GM12878 (cell line): ENCODE measurements at regions not wholly inside any gene's neighbourhood (a gene's known extent, or its start where the extent isn't known, plus 50 kb on each side); places are given as distances from the start of the nearest gene placed in this dataset.
A peak's percentile ranks its signal among the peaks of the same experiment; 100 is the strongest.
"Not testable (repeated sequence)": the region's sequence is repeated elsewhere in the genome, so short reads cannot be mapped to it uniquely, and the experiment has no call there.

Source experiments
- ATAC-seq: fragments of 200-7000 bp; cut with Tn5 transposase; 3 replicates; pipeline ENCODE4 v1.9.1; 2020; ENCODE audit warnings: mild to moderate bottlenecking, moderate library complexity
- BruUV-seq: library from RNA; stranded (reverse); fragments of 400-500 nt; replicated peaks from 2 replicates; lab custom pipeline; 2021; lab: Mats Ljungman, UMichigan
- CTCF ChIA-PET: fragments of 300-600 bp; sonication (Branson Sonifier 250); formaldehyde crosslinking; extraction: SDS; loops from one replicate; lab custom pipeline; 2021; ENCODE audit warnings: inconsistent platforms; lab: Yijun Ruan, JAX
- POLR2A ChIA-PET: fragments of 350-600 bp; formaldehyde crosslinking; extraction: SDS; loops from one replicate; lab custom pipeline; 2021; ENCODE audit warnings: inconsistent platforms; lab: Charles Lee
- RAD21 ChIA-PET: fragments of 300-600 bp; sonication (Branson Sonifier 250); formaldehyde crosslinking; loops from one replicate; lab custom pipeline; 2023; ENCODE audit warnings: antibody characterized with exemption; ENCODE audit not compliant: unreplicated experiment; lab: Charles Lee
- SMC1A ChIA-PET: fragments of 300-600 bp; sonication (Branson Sonifier 250); formaldehyde crosslinking; loops from one replicate; lab custom pipeline; 2023; ENCODE audit not compliant: unreplicated experiment, uncharacterized antibody; lab: Charles Lee
- DNase-seq: peaks from one replicate; pipeline ENCODE4 v3.0.0-alpha.2; 2011; ENCODE audit warnings: low read depth, low spot score
- FAIRE-seq: peaks from 3 replicates; lab custom pipeline; 2011; peaks lifted over from hg19 to GRCh38; lab: Jason Lieb, UNC
- H2AFZ ChIP-seq: 2 replicates; pipeline ENCODE4 v1.6.0; 2011; ENCODE audit warnings: low read depth, low read length, control low read depth; ENCODE audit not compliant: control insufficient read depth
- H3K27ac ChIP-seq: 2 replicates; pipeline ENCODE4 v1.5.1; 2011; ENCODE audit warnings: control low read depth; ENCODE audit not compliant: control insufficient read depth, insufficient read depth
- H3K27me3 ChIP-seq, 2 experiments: replicated peaks in 1 of 2; 2 replicates each; pipeline versions ENCODE4 v1.6.0 to v1.6.1; 2011; ENCODE audit warnings: low read length in 1 of 2; ENCODE audit not compliant: control insufficient read depth in 2 of 2, insufficient read depth in 2 of 2
- H3K36me3 ChIP-seq, 2 experiments: 2 replicates each; pipeline ENCODE4 v1.5.1; 2011; ENCODE audit warnings: low read length in 1 of 2; ENCODE audit not compliant: control insufficient read depth in 2 of 2, insufficient read depth in 2 of 2
- H3K4me1 ChIP-seq: 2 replicates; pipeline ENCODE4 v1.6.1; 2011; ENCODE audit warnings: mild to moderate bottlenecking, low read length, moderate library complexity, mixed read lengths; ENCODE audit not compliant: control insufficient read depth, insufficient read depth
- H3K4me2 ChIP-seq: 2 replicates; pipeline ENCODE4 v1.6.0; 2011; ENCODE audit warnings: control low read depth; ENCODE audit not compliant: control insufficient read depth, insufficient read depth
- H3K4me3 ChIP-seq: fragments of 200-600 bp; sonication (generic); 2 replicates; pipeline ENCODE4 v1.5.1; 2016
- H3K79me2 ChIP-seq: 2 replicates; pipeline ENCODE4 v1.6.0; 2011; ENCODE audit warnings: low read length; ENCODE audit not compliant: control insufficient read depth, insufficient read depth
- H3K9ac ChIP-seq: 2 replicates; pipeline ENCODE4 v1.8.0; 2011; ENCODE audit warnings: low read length, control low read depth, mixed read lengths; ENCODE audit not compliant: control insufficient read depth, insufficient read depth
- H3K9me3 ChIP-seq: replicated peaks from 3 replicates; pipeline ENCODE4 v1.5.1; 2011; ENCODE audit warnings: mild to moderate bottlenecking, low read length; ENCODE audit not compliant: control insufficient read depth, insufficient read depth
- H4K20me1 ChIP-seq: 2 replicates; pipeline ENCODE4 v1.6.0; 2011; ENCODE audit not compliant: control insufficient read depth, insufficient read depth
- HSF1 ChIP-seq: fragments of 150-350 bp; IDR thresholded peaks from 2 replicates; pipeline ENCODE4 v1.6.1; 2014; ENCODE audit warnings: mild to moderate bottlenecking, low read depth, low read length
- WGBS: methylation state at CpG from one replicate; pipeline ENCODE4 v1.1.6; 2016; ENCODE audit warnings: low lambda C conversion rate; ENCODE audit not compliant: insufficient replicate concordance, insufficient coverage; ENCODE audit errors: missing lambda C conversion rate; 5-methylcytosine and 5-hydroxymethylcytosine counted together
- in situ Hi-C: fragments of 300-500 bp; cut with MboI; formaldehyde crosslinking; loops from 9 replicates; pipeline ENCODE4 v1.14.3; 2018; ENCODE audit warnings: mixed read lengths
- intact Hi-C: fragments of 100-400 bp; cut with micrococcal nuclease; formaldehyde crosslinking; loops from one replicate; pipeline ENCODE4 v1.14.2; 2022; ENCODE audit not compliant: unreplicated experiment

GRCh38 chr6:125647391-125647790 lies 102.0 kb upstream of the HEY2 start:
- 9% methylated on average over 4 of the region's 4 CpGs for WGBS

DNA sequence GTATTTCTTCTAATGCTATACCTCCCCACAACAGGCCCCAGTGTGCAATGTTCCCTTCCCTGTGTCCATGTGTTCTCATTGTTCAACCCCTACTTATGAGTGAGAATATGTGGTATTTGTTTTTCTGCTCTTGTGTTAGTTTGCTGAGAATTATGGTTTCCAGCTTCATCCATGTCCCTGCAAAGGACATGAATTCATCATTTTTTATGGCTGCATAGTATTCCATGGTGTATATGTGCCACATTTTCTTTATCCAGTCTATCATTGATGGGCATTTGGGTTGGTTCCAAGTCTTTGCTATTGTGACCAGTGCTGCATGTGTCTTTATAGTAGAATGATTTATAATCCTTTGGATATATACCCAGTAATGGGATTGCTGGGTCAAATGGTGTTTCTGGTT lies 95.7 kb upstream of the HEY2 start:
- FAIRE-seq: peak; percentile 31
- in situ Hi-C loops, H3K36me3 ChIP-seq, ATAC-seq, CTCF ChIA-PET, H2AFZ ChIP-seq, H3K9ac ChIP-seq, DNase-seq, H3K4me1 ChIP-seq, intact Hi-C loops, H3K27me3 ChIP-seq, H3K4me3 ChIP-seq, H4K20me1 ChIP-seq, H3K4me2 ChIP-seq, POLR2A ChIA-PET, BruUV-seq, H3K27ac ChIP-seq, H3K79me2 ChIP-seq, H3K9me3 ChIP-seq, SMC1A ChIA-PET, RAD21 ChIA-PET: not testable (repeated sequence)

More at GRCh38 chr6:125647391-125647790, 102.0 kb upstream of the HEY2 start:
- TF ChIP-seq HSF1: no peak
- Histone ChIP-seq H3K27me3 (no peaks in the 10 kb centered on the region), H3K36me3 (no peaks in the 10 kb centered on the region), H2AFZ (no peak overlapping the region), H3K4me1 (no peaks in the 10 kb centered on the region), H4K20me1 (no peaks in the 10 kb centered on the region), H3K27ac (no peak overlapping the region), H3K9me3 (no peaks in the 10 kb centered on the region), H3K4me3 (no peak overlapping the region), H3K79me2 (no peaks in the 10 kb centered on the region), H3K9ac (no peak overlapping the region), H3K4me2 (no peak overlapping the region)
- FAIRE-seq (no peak), DNase-seq (no peak), ATAC-seq (no peak)
- intact Hi-C loops (no loop called here), in situ Hi-C loops (no loop called here)
- ChIA-PET POLR2A (no interaction called here), SMC1A (interaction anchor here (1.1 to 1.5 kb wide), 2 partner anchors 12 to 43 kb away, joined by 3 read pairs; no protein-coding TSS in a partner anchor), RAD21 (no interaction called here), CTCF (no interaction called here)
- BruUV-seq: no TSS peak
